Activated CD8-positive, alpha-beta T cell treated with anti-CD3 and anti-CD28 coated beads, Interleukin-2, amount 10 ng/mL, durations not matched to agents 7 days and 5 days (primary cell): ENCODE measurements at regions not wholly inside any gene's neighbourhood (a gene's known extent, or its start where the extent isn't known, plus 50 kb on each side); places are given as distances from the start of the nearest gene placed in this dataset.

ENCODE experiments used
- ATAC-seq: fragments of 150-1000 bp; cut with Tn5 transposase; one replicate; pipeline ENCODE4 v1.10.0; 2021; ENCODE audit warnings: moderate library complexity
- CTCF ChIA-PET: fragments of 350-600 bp; sonication (Branson Sonifier 250); formaldehyde crosslinking; loops from one replicate; lab custom pipeline; 2021; ENCODE audit warnings: antibody characterized with exemption; lab: Charles Lee
- POLR2A ChIA-PET: fragments of 350-600 bp; sonication (Branson Sonifier 250); formaldehyde crosslinking; loops from one replicate; lab custom pipeline; 2021; ENCODE audit warnings: antibody characterized with exemption; lab: Charles Lee
- DNase-seq: peaks from one replicate; pipeline ENCODE4 v3.0.0-alpha.2; 2020
- H3K27ac Mint-ChIP-seq: one replicate; pipeline ENCODE4 v1.8.0; 2021; ENCODE audit warnings: mild to moderate bottlenecking, mixed read lengths
- H3K27me3 Mint-ChIP-seq: one replicate; pipeline ENCODE4 v1.8.0; 2021; ENCODE audit warnings: low read depth, mixed read lengths
- H3K36me3 Mint-ChIP-seq: one replicate; pipeline ENCODE4 v1.8.0; 2021; ENCODE audit warnings: low read depth, mixed read lengths
- H3K4me1 Mint-ChIP-seq: one replicate; pipeline ENCODE4 v1.8.0; 2021; ENCODE audit warnings: low read depth, mixed read lengths
- H3K4me3 Mint-ChIP-seq: one replicate; pipeline ENCODE4 v1.8.0; 2021; ENCODE audit warnings: mild to moderate bottlenecking, mixed read lengths
- H3K9me3 Mint-ChIP-seq: one replicate; pipeline ENCODE4 v1.8.0; 2022; ENCODE audit warnings: mixed read lengths; ENCODE audit not compliant: insufficient read depth

DNA sequence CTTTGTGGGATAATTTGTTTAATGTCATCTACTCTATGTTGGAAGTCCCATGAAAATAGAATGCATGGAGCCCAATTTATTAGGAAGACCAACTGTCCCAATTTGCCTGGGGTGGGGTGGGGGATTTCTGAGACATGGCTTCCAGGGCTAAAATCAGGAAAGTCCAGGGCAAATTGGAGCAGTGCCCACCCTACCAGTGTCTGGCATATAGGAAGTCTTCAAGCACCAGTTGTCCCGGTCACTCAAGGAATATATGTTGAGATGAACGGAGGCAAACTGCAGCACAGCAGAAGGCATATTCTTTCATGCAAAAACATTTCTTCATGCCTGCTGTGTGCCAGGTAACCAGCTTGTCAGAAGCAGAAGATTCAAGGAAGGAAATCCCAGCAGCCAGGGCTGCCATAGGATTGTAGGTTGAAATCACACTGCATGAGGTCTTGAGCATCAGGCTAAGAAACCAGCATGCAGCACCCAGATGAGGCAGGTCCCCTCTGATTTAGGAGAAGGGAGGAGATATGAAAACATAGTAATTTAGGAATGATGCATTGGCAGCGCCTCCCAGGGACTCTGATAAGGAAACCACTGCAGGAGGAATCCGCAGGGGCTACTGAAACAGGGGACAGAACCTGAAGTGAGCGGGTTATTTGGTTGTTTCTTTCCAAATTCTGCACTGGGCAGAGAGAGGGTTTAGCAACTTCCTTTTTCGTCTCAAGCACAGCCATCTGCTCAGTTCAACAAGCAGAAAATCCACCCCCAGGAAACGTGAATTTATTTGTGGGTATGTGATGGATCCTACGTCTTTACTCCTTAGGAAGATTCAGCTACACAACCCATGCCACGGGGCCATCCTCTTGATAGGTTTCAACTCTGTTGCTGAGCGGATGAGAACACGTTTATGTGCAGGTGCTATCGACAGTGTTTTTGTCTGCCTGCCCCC, 112.6 kb upstream of the CPEB4 start:
- H3K9me3 Mint-ChIP-seq: no peaks in the 10 kb centered on the region
- H3K36me3 Mint-ChIP-seq: no peaks in the 10 kb centered on the region
- peaks cover 4% of the 10 kb centered on the region for H3K27me3 Mint-ChIP-seq
- peaks cover 5% of the 10 kb centered on the region for H3K4me1 Mint-ChIP-seq
- ChIA-PET CTCF (no interaction called here), POLR2A (no interaction called here)
- H3K27ac Mint-ChIP-seq: no peak overlapping the region
- no peak overlapping the region for H3K4me3 Mint-ChIP-seq
- DNase-seq (no peak), ATAC-seq (no peak)

DNA sequence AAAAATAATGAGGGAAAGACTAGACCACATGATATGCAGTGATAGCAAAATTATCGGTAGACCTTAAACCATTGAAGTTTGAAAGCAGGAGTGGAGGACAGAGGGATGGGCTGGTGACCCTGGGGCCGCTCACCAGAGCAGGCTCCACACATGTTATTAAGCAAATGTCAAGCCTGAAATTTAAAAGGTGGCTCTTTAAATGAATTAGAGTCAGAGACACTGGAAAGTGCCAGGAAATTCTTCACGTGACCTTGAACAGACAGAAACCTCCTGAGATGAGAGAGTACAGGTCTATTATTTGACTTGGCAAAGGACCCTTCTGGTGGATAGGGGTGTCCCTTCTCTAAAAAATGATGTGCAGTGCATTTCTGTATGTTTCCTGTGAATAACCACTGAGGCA, 111.0 kb upstream of the CPEB4 start:
- Mint-ChIP-seq H3K4me3 (no peak overlapping the region), H3K4me1 (peaks cover 14% of the 10 kb centered on the region), H3K36me3 (peaks cover under 1% of the 10 kb centered on the region), H3K9me3 (no peaks in the 10 kb centered on the region), H3K27ac (no peak overlapping the region), H3K27me3 (peaks cover 4% of the 10 kb centered on the region)
- CTCF ChIA-PET: interaction anchor here (1.3 kb wide), 1 partner anchor 10 kb away, joined by 4 read pairs; no protein-coding TSS in a partner anchor
- POLR2A ChIA-PET: no interaction called here
- DNase-seq: no peak
- no peak for ATAC-seq

DNA sequence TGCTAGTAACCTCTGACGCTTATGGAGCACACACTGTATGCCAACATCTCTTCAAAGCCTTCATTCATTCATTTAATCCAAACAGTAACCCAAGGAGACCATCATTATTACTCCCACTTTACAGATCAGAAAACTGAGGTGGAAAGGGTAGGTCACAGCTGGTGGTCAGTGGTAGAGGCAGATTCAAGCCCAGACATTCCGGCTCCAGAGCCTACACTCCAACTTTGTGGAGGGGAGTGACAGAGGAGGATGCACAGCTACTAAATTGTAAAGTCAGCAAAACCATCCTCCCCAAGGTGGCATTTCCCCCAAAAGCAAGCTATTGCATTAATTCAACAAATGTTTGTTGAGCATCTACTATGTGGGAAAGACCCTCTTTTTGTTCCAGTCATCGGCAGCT, 110.5 kb upstream of the CPEB4 start:
- ATAC-seq: no peak
- peaks cover 4% of the 10 kb centered on the region for H3K27me3 Mint-ChIP-seq
- no peaks in the 10 kb centered on the region for H3K9me3 Mint-ChIP-seq
- peaks cover 19% of the 10 kb centered on the region for H3K4me1 Mint-ChIP-seq
- ChIA-PET POLR2A (no interaction called here), CTCF (interaction anchor here (1.3 kb wide), 1 partner anchor 9 kb away, joined by 4 read pairs; no protein-coding TSS in a partner anchor)
- H3K36me3 Mint-ChIP-seq: peaks cover 3% of the 10 kb centered on the region
- DNase-seq: no peak
- H3K4me3 Mint-ChIP-seq: no peak overlapping the region
- no peak overlapping the region for H3K27ac Mint-ChIP-seq

DNA sequence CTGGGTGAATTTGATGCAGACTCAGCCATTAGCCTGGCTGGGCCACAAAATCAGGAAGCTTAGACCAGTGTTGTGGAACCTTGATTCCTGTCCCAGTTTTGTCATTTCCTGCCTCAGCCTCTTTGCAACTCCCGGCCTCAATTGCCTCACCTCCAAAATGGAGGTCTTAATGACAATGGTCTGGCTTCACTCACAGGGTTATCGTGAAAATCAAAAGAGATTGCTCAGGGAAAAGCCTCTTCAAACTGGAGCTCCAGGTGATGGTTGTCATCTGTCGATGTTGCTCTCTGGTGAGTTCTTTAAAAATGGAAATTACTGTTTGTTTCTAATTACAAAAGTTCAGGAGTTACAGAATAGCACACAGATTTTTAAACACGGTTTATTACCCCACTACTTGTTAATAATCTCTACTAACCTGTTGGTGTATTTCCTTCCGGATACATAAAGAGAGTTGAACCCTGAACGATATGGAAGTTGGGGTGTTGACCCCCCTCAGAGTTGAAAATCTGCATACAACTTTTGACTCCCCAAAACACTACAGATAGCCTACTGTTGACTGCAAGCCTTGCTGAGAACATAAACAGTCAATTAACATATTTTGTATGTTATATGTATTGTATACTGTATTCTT, 109.9 kb upstream of the CPEB4 start:
- ATAC-seq: no peak
- no peak for DNase-seq
- H3K36me3 Mint-ChIP-seq: peaks cover 3% of the 10 kb centered on the region
- H3K4me1 Mint-ChIP-seq: peaks cover 20% of the 10 kb centered on the region
- ChIA-PET POLR2A (no interaction called here), CTCF (interaction anchor here (1.3 kb wide), 1 partner anchor 8 kb away, joined by 4 read pairs; no protein-coding TSS in a partner anchor)
- H3K4me3 Mint-ChIP-seq: no peak overlapping the region
- H3K9me3 Mint-ChIP-seq: no peaks in the 10 kb centered on the region
- peaks cover 4% of the 10 kb centered on the region for H3K27me3 Mint-ChIP-seq
- no peak overlapping the region for H3K27ac Mint-ChIP-seq

DNA sequence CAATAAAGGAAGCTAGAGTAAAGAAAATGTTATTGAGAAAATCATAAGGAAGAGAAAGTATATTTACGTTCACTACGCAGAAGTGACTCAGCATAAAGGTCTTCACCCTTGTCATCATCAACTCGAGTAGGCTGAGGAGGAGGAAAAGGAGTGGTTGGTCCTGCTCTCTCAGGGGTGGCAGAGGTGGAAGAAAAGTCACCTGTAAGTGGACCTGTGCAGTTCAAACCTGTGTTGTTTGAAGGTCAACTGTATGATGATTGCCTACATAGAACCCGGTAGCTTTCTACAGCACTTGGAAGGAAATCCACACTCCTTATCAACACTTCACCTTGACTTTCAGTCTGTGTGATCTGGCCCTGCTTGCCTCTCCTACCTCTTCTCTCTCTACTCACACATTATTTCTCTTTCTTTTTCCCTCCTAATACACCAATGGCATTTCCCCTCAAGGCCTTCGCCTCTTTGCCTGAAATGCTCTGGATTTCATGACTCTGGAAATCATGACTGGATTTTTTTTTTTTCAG, 109.3 kb upstream of the CPEB4 start:
- H3K27me3 Mint-ChIP-seq: peaks cover 4% of the 10 kb centered on the region

DNA sequence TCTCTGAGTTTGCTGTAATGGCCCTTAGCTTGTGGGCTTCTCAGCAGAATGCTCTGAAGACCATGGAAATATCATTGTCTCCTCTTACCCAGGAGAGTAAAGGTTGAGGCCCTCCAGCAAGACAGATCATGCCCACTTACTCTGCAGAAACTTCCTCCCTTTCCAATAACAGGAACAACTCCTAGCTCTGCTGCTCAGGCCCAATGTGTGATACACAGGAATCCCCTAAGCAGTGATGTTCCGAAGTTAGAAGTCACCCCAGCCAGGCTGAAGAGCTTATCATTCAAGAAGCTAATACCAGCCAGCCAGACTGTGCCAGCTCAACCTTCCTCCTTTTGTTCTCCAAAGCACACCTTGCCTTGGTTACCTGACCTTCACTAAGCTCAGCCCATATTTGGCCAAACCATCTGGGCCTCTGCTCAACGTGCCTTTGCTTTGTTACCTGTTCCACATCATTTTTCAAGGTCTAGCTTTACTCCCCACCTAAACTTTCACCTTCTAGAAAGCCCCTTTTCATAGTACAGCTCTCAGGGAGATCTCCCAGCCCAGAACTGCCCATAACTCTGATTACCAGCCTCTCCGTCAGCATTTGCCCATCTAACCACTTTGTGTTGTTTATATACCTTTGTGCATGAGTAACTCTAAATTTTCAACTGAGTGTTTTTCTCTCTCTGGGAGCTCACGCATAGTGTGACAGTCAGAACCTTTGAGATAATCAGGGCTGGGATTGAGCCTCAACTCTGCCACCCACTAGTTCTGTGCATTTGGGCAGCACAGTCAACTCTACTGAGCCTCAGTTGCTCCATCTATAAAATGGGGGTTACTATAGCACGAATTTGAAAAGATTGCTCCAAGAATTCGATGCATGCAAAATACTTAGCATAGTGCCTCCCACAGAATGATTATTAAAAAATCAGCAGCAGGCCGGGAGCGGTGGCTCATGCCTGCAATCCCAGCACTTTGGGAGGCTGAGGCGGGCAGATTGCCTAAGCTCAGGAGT, 107.6 kb upstream of the CPEB4 start:
- no peak overlapping the region for H3K4me3 Mint-ChIP-seq
- ChIA-PET POLR2A (no interaction called here), CTCF (interaction anchor here (1.2 kb wide), 1 partner anchor 13 kb away, joined by 3 read pairs; no protein-coding TSS in a partner anchor)
- H3K27me3 Mint-ChIP-seq: peaks cover under 1% of the 10 kb centered on the region
- ATAC-seq: no peak
- H3K36me3 Mint-ChIP-seq: peaks cover 3% of the 10 kb centered on the region
- H3K27ac Mint-ChIP-seq: no peak overlapping the region
- H3K9me3 Mint-ChIP-seq: no peaks in the 10 kb centered on the region
- H3K4me1 Mint-ChIP-seq: peaks cover 22% of the 10 kb centered on the region
- no peak for DNase-seq

More for the DNA sequence above, 109.3 kb upstream of the CPEB4 start:
- CTCF ChIA-PET: no interaction called here
- peaks cover 3% of the 10 kb centered on the region for H3K36me3 Mint-ChIP-seq
- H3K4me3 Mint-ChIP-seq: no peak overlapping the region
- POLR2A ChIA-PET: no interaction called here
- peaks cover 20% of the 10 kb centered on the region for H3K4me1 Mint-ChIP-seq
- DNase-seq (no peak), ATAC-seq (no peak)
- no peak overlapping the region for H3K27ac Mint-ChIP-seq
- H3K9me3 Mint-ChIP-seq: no peaks in the 10 kb centered on the region

DNA sequence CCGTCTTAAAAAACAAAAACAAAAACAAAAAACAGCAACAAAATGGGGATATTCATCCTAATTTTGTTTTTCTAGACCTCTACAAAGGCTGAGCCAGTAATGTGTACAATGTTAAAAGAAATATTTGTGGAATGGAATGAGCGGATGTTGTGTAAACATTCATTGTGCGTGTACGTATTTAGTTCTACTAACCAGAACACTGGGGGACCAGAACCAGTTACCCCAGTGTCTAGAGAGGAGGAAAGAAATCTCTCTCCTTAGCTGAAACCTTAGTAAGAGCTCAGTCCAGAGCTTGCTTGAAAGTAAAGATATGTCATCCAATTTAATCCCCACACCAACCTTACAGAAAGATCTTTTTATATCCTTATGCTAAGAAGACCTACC, 106.7 kb upstream of the CPEB4 start:
- no peaks in the 10 kb centered on the region for H3K9me3 Mint-ChIP-seq
- POLR2A ChIA-PET: no interaction called here
- peaks cover 3% of the 10 kb centered on the region for H3K36me3 Mint-ChIP-seq
- CTCF ChIA-PET: interaction anchor here (1.2 kb wide), 1 partner anchor 12 kb away, joined by 3 read pairs; no protein-coding TSS in a partner anchor
- no peak for DNase-seq
- ATAC-seq: no peak
- peaks cover 23% of the 10 kb centered on the region for H3K4me1 Mint-ChIP-seq
- no peaks in the 10 kb centered on the region for H3K27me3 Mint-ChIP-seq
- H3K27ac Mint-ChIP-seq: peak overlapping the region; percentile 73
- H3K4me3 Mint-ChIP-seq: no peak overlapping the region

DNA sequence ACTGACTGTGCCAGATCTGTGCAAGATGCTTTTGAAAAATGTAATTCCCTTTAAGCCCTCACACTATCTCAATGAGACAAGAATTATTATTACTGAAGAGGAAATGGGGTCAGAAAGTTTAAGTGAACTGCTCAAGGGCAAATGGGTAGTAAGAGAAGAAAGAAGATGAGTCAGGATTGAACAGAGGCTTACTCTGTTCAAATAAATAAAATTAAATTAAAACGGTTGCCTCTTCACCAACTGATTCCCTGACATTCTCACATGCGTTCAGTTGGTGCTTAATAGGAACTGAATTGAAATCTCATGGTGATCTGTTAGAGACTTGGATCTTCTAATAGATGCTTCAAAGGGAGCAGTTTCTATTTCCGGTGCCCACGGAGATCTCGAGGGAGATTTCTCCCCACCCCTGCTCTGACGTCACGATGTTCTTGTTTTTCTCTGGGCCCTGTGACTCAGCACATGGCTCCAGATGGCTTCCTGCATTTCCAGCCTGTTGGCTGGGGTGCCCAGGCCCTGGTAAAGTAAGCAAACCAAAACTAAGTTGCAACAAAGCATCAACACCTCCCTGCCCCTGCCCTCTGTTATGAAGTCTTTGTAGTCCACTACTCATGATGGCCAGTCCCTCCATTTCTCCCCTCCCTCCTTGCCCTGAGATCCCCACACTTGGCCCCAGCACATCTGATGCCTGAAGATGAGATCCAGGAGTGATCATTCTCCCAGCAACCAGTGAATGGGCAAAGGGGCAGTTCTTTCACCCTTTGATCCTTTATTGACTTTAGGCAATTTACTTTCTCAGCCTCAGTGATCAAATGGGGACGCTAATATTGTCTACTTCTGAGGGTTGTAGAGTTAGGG, 106.1 kb upstream of the CPEB4 start:
- Mint-ChIP-seq H3K9me3 (no peaks in the 10 kb centered on the region), H3K4me3 (no peak overlapping the region), H3K36me3 (peaks cover 3% of the 10 kb centered on the region), H3K27me3 (no peaks in the 10 kb centered on the region), H3K4me1 (peaks cover 23% of the 10 kb centered on the region), H3K27ac (peak overlapping the region; percentile 85)
- ChIA-PET CTCF (no interaction called here), POLR2A (no interaction called here)
- peak; percentile 71 for ATAC-seq
- peak; percentile 58 for DNase-seq

DNA sequence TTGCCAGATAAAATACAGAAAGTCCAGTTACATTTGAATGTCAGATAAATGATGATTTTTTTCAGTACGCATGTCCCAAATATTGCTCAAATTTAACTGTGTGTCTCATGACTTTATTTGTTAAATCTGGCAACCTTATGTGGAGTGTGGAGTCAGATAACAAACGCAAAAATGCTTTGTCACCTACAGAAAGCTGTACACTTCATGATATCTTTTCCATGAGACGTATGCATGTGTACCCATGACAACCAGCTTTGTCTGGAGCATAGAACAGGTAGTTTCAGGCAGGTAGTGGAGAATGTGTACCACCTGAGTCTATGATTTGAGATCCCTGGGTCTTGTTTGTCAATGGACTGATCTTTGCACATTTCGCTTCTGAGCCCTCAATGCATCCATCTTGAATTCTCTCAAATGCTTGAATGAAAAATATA, 105.5 kb upstream of the CPEB4 start:
- CTCF ChIA-PET: no interaction called here
- H3K27me3 Mint-ChIP-seq: no peaks in the 10 kb centered on the region
- DNase-seq: no peak
- H3K4me3 Mint-ChIP-seq: no peak overlapping the region
- H3K4me1 Mint-ChIP-seq: peaks cover 23% of the 10 kb centered on the region
- H3K9me3 Mint-ChIP-seq: no peaks in the 10 kb centered on the region
- H3K27ac Mint-ChIP-seq: peak overlapping the region; percentile 85
- POLR2A ChIA-PET: no interaction called here
- ATAC-seq: no peak
- peaks cover 3% of the 10 kb centered on the region for H3K36me3 Mint-ChIP-seq

DNA sequence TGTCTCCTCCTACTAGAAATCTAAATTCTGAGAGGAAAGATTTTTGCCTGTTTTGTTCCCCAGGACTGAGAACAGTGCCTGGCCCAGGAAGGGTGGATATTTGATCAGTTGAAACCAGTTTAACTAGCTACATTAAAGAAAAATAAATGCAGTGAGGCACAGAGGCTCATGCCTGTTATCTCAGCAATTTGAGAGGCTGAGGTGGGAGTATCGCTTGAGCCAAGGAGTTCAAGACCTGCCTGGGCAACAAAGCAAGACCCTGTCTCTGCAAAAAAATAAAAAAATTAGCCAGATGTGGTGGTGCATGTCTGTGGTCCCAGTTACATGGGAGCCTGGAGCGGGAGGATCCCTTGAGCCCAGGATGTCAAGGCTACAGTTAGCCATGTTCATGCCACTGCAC, 104.8 kb upstream of the CPEB4 start:
- Mint-ChIP-seq H3K27me3 (peaks cover 2% of the 10 kb centered on the region), H3K27ac (no peak overlapping the region), H3K4me3 (no peak overlapping the region), H3K4me1 (peaks cover 19% of the 10 kb centered on the region), H3K9me3 (no peaks in the 10 kb centered on the region), H3K36me3 (peaks cover 3% of the 10 kb centered on the region)
- DNase-seq (no peak), ATAC-seq (no peak)
- ChIA-PET POLR2A (no interaction called here), CTCF (no interaction called here)
